ENCODE measurements at regions not wholly inside any gene's neighbourhood (a gene's known extent, or its start where the extent isn't known, plus 50 kb on each side); places are given as distances from the start of the nearest gene placed in this dataset.
"Not testable (repeated sequence)": the region's sequence is repeated elsewhere in the genome, so short reads cannot be mapped to it uniquely, and the experiment has no call there.

DNA sequence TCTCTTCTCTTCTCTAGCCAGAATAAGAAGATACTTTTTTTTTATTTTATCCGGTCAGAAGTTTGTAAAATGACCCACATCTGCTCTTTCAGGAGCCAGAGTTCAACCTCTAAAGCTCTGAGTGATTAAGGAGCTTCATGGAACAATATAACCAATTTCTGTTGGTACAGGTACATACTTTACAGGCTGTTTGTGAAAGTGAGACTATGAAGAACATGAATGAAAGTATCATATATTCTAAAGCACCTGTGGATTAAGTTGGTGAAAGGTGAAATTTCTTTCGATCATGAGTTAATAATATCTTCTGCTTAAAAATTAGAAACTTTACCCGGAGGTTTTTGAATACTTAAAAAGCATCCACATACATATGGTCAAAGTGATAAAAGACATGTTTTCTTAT, 65.2 kb downstream of the DMRT2 start:
- no peak for DNase-seq (ENCODE audit: low read depth)

DNA sequence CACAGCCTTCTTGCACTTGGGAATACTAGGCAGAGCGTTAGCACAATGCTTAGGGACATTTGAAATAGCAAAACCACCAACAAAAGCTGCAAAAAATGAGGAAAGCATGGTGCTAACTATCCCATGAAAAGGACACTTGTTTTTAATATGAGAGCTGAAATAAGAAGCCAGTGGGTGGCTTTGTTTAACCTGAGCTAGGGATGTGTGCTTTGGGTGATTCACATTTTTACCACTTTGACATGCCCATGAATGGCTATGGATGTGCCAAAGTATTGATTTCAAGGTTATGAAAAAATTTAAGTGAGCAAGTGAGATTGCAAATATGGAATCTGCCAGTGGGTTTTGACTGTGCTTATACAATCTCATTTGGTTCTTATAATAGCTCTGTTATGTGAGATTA, 67.3 kb downstream of the DMRT2 start:
- DNase-seq (ENCODE audit: low read depth): no peak

DNA sequence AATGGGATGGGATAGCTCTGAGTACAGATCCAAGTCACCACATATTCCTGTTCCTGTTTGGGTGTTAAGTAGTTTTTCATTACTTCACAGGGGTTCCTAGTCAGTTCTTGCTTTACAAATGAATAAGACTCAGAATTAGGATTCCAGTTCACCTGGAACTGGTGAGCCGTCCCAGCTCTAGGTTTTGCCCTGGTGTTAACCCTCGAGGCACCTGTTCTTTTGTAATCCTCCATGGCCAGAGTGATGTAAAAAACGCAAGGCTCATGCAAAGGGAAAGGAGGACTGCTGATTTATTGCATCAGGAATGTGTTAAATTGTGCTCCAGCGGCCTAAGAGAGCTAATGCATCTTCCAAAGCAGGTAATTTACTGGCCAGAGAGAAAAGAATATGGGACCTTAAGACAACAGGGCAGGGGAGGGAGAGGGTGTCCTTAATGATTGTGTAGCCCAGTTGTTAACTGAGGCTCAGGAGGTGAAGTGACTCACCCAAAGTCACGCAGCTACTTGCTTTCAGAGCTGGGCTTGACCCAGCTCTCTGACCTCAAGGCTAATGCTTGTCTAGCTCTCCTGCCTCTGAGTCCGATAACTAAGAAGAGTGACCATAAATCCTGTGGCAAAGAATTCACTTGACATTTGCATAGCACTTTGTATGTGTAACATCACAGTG, 70.5 kb downstream of the DMRT2 start:
- no peak for DNase-seq (ENCODE audit: low read depth)

DNA sequence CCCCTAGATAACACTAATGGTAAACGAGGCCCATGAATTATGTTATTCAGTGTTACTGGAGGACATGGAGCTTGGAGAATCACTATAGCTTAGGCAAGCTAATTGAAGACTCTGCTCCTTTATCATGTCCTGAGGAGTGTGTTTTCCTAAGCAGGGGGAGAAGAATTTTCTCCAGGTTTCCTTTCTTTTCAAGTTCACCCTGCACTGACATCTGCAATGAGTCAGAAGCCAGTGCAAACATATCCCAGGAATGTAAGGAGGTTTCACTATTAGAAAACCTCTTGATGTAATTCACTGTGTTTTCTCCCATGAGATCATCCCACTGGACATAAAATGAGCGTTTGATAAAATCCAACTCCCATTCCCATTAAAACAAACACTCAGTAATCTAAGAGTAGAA, 75.6 kb downstream of the DMRT2 start:
- DNase-seq (ENCODE audit: low read depth): no peak

DNA sequence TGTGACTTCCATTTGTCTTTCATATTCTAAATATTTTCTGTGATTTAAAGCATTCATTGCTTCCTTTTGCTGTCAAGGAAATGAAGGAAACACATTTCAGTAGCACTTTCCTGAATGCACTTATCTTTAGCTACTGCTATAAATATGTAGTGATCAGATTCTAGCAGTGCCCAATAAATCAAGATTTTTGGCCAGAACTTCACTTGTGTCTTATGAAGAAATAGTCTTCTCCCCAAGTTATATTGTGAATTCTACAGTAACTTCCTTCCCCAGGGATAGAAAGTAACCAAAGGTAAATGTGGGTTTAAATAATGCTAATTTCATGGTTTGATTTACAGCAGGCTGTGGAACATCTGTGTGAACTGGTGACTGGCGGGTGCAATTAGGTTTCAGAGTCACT, 77.9 kb downstream of the DMRT2 start:
- DNase-seq (ENCODE audit: low read depth): no peak

DNA sequence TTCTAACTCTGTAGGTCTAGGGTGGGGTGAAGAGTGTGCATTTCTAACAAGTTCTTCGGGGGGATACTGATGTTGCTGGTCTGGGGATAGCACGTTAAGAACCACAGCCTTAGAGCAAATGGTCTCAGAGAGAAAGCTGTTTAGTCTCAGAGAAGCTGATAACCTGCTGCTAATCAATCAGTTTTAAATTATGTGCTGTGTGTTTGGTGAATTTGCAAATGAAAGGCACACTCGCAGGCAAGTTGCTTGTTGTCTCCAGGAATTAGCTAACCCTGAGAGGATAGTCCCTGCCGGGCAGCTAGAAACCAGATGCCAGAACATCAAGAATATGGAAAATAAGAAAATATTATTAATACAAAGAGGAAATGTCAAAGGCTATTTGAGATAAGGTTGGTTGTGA, 79.2 kb downstream of the DMRT2 start:
- no peak for DNase-seq (ENCODE audit: low read depth)

DNA sequence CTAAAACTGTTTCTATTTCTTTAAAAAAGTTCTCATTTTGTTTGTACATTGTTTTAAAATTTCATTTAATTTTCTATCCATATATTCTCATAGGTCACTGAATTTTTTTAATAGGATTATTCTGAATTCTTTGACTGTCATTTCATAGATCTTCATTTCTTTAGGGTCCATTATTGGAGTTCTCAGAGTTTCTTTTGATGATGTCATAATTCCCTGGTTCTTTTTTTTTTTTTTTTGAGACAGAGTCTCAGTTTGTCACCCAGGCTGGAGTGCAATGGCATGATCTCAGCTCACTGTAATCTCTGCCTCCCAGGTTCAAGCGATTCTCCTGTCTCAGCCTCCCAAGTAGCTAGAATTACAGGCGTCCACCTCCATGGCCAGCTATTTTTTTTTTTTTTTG, 89.9 kb downstream of the DMRT2 start:
- no peak for DNase-seq (ENCODE audit: low read depth)

DNA sequence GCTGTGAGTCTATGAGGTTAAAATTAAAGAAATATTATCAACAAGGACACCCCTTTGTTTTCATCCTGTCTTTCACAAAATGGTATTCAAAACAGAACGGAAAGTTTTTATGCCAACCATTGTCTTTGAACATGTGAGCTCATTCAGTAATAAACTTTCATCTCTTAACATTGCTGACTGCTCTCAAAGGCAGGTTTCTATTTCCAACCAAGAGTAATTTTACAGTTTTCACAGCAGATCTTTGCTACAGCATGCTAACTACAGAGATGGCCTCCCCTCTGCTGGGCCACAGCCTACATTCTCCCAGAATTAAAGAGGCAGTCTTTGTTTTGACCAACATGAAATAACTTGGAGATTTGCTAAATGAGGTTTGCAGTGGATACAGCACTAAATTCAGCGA, 101.5 kb downstream of the DMRT2 start:
- DNase-seq (ENCODE audit: low read depth): no peak

DNA sequence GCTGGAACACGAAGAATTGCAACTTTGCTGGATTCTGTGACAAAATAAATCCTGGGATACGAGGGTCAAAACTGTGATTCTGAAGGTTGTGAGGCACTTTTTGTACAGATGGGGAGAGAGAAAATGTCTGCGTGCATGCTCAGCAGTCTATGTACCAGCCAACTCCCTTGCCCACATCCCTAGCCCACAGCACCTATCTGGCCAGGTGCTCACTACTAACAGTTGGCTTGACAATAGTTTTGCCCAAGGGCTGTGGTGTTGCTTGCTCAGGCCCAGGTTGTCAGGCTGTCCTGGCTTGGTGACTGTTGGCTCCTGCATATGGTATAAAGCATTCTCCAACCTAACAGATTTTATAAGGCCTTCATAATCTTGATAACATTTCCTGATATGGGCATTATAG, 102.0 kb downstream of the DMRT2 start:
- DNase-seq (ENCODE audit: low read depth): no peak

DNA sequence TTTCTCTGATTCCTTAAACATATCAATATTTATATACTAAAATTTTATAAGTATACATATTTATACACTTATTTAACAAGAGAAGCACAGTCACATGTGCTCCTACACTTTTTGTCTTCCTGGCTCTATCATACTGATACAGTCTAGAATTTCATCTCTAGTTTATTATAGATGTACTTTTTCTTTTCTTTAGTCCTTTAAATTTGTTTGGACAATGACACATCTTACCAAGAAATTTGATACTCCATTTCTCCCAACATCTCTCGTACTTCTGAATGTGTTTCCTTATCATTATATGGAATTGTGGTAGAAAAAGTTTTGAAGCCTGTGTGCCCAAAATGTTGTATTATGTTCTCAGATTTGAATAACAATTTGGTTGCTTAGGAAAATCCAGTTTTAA, 104.6 kb downstream of the DMRT2 start:
- no peak for DNase-seq (ENCODE audit: low read depth)

DNA sequence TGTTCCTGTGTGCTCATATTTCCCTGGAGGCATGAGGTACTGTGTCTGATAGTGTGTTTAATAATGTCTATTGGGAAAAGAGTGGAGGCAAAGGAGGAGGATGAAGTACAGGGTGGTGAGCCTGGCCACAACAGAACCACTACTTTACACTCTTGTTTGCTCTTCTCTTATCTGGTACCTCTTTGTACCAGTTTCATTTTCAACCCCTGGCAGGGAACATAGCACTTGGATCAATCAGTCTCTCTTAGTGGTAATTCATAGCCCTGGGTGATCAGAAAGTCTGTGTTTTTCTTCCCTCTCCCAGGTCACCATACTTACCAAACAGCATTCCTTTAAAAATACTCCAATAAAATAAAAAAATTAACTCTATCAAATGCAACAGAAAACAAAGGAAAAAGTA, 105.4 kb downstream of the DMRT2 start:
- DNase-seq (ENCODE audit: low read depth): no peak

DNA sequence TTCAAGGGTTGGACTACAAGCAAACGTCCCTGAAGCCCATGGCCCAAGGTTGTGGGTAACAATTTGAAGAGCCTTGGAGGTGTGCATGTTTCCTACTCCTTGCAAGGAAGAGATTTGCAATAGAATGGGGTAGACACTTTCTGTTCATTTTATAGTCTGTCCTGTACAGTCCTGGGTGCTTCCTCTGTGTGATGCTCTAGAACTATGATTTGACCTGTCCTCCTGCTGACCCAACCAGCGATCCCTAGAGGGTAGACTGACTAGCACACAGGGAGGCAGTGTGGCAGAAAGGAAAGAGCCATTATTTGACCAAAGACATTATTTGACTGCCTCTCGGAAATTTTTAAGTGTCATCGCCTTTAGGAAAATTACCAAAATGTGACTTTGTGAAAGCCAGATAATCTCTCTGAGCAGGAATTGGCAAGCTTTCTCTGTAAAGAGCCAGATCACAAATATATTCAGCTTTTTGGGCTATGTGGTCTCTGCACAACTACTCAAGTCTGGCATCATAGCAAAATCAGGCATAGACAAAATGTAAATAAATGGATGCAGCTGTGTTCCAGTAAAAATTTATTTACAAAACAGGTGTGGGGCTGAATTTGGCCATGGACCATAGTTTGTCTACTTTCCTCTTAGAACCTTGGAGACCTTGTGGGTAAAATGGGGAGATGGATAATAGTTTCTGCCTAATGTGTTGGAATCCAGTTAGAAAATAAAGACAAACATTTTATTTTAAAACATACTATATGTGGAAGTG, 106.8 kb downstream of the DMRT2 start:
- DNase-seq (ENCODE audit: low read depth): no peak

DNA sequence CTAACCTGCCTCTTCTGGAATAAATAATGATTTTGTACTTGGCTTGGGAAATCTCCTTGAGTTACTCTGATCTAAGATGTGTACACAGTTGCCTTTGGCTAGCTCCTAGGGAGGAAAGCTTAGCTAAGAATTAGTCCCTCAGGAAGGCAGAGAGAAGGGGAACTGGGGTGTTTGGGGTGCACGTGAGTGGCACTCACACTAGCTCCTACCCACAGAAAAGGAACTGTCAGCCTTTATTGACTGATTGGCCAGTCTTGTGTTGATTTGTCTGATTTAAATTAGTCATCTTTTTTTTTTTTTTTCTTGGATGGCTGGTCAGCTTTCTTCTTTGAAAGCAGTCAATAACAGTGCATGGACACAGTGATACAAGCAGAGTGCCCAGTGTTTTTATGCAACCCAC, 107.7 kb downstream of the DMRT2 start:
- DNase-seq (ENCODE audit: low read depth): no peak

DNA sequence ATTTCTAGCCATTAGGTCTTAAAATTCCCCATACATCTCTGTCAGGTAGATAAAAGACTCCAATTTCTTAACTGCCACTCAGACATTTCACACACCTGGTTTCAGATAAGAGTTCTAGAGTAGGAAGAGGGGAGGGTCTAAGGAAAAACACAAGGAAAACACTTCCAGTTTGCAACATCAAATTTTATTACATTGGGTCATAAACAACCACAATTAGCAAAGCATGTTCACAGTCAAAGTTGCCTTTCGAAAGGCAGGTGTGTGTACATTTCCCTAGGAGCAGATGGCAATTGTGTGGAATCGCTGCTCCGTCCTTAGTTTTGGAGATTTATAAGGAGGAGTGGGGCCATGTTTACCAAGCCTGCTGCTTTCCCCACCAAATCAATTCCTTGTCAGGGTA, 120.8 kb downstream of the DMRT2 start:
- no peak for DNase-seq (ENCODE audit: low read depth)

DNA sequence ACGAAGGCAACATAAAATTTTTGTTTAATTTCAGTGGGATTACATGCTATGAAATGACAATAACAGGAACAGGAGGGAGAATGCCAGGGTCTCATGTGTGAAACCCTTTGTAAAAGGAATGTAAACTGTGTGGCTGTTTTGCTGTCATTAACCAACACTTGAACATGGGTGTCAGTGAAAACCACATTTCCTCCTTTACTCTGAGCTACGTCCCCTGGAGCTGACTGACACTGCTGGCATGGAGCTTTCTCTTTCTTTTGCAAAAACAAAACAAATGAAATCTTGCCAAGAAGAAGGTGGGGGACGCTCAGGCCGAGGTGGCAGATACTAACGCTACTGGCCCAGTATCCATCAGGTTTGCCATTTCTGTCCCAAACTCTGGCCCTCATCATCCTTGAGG, 121.4 kb downstream of the DMRT2 start:
- no peak for DNase-seq (ENCODE audit: low read depth)

DNA sequence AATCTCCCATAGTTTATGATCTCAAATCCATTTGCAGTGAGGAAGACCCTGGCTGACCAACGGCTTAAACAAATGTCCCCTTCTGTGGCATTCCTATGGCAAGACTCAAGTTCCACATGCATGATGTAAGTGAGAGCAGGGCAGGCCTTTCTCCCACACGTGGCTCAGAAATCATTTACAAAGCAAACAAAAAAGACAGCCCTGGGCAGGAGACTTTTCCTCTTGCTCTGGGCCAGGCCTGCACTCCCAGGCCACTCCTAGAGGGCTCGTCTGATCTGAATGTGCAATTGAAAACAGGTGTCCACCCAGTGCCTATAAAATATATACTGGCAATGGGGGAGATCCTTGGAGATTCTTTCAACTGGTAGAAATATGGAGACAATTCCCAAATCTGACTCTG, 123.1 kb downstream of the DMRT2 start:
- DNase-seq (ENCODE audit: low read depth): no peak

DNA sequence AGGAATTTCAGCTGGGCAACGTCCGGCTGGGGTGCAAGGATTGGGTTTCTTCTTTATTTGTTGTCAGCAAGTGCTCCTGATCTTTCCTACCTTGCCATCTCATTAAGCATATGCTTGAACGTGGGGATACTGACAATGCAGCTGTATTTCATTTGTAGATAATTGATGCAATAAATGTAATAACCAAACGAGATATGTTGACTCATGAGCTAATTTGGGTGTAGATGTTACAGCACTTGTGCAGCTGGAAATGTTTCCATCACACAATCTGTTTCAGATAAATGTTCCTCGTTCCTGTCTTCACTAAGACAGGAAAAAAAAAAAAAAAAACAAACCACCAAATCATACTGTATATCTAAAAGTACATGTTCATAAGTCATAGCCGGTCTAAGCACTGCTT, 123.8 kb downstream of the DMRT2 start:
- DNase-seq (ENCODE audit: low read depth): no peak

DNA sequence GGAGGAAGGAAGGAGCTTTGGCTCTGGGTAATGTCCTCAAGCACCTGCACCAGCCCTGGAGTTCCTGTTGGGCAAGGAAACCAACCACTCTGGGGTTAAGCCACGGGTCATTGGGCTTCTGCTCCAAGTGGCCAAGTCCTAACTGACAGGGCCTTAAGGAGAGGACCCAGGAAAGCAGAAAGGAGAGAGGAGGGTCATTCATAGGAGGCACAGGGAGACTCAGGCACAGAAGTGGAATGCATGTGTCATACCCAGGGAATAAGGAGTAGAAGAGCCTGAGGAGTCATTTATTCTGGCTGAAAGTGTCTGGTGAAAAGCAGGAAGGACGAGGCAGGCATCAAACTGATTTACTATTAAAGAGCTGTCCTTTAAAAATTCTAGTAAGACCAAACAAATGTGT, 129.2 kb downstream of the DMRT2 start:
- DNase-seq (ENCODE audit: low read depth): no peak

DNA sequence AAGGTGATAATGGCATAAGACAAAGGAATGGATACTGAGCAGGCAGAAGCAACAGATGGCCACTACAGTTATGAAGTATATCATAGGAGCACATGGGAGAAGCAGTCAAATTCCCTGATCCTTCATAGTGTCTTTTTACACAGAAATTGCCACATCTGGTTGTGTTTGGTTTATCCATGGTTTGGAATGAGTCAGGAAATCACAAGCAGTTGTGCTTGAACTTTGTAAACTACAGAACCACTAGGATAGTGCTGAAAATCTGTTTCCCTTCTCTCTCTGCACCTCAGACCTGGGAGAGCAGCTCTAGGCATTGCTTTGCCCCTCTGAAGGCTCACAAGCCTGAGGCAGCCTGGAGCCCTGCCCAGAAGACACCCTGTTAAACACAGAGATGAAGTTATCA, 134.0 kb downstream of the DMRT2 start:
- no peak for DNase-seq (ENCODE audit: low read depth)

DNA sequence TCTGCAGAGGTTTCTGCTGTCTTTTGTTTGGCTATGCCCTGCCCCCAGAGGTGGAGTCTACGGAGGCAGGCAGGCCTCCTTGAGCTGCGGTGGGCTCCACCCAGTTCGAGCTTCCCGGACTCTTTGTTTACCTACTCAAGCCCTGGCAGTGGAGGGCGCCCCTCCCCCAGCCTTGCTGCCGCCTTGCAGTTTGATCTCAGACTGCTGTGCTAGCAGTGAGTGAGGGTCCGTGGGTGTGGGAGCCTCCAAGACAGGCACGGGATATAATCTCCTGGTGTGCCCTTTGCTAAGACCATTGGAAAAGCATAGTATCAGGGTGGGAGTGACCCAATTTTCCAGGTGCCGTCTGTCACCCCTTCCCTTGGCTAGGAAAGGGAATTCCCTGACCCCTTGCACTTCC, 137.0 kb downstream of the DMRT2 start:
- DNase-seq (ENCODE audit: low read depth): not testable (repeated sequence)

DNA sequence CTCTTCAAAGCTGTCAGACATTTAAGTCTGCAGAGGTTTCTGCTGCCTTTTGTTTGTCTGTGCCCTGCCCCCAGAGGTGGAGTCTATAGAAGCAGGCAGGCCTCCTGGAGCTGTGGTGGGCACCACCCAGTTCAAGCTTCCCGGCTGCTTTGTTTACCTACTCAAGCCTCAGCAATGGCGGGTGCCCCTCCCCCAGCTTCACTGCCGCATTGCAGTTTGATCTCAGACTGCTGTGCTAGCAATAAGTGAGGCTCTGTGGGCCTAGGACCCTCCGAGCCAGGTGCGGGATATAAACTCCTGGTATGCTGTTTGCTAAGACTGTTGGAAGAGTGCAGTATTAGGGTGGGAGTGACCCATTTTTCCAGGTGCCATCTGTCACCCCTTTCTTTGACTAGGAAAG, 145.5 kb downstream of the DMRT2 start:
- DNase-seq (ENCODE audit: low read depth): not testable (repeated sequence)

DNA sequence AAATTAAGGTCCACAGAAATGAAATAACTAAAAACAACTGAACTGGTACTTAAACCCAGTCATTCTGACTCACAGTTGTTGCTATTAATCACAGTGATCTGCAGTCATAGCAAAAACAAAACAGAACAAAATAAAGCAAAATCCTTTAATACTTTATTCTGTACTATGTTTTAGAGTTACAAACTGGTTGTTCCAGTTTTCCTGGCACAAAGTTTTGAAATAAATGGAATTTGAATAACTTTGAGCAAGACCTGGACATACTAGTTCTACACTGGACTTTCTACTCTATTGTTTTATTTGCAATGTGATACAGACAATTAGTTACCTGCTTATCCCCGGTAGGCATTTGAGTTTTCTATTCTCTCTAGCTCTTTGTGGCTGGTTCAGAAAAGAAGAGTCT, 147.9 kb downstream of the DMRT2 start:
- DNase-seq (ENCODE audit: low read depth): no peak

DNA sequence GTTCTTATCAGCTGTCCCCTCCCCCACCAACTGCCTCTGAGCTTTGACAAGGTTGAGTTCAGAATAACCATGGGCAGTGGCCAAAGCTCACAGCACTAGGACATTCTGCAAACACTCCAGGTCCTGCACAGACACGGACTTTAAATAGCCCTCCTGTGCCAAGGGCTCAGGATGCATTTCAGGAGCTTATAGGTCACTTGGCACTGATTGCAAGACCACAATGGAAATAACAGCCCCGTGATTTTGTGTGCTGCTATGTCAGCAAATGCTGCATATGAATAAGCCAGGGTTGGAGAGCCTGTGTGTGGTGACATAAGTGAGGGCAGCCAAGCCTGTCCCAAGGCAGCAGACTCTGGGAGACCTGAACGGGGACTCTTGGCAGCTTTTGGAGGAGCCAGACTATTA, 150.7 kb downstream of the DMRT2 start:
- DNase-seq (ENCODE audit: low read depth): no peak

DNA sequence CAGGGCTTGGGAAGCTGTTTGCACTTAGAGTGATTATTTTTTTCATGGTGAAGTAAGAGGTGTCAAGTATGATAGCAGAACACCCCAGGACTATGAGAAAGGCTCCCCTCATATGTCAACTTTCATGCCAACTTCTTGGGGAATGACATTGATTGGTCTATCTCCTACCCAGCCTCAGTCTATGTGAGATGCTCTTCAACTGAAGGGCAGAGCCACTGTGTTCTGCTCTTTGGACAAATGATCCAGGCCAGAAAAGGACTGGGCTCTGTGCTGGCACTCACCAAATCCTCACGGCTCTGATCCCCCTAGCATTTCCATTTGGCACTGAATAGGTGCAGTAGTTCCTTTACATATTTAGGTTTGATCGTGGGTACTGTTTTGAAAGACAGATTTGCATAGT, 151.1 kb downstream of the DMRT2 start:
- DNase-seq (ENCODE audit: low read depth): no peak

Data from CMK (cell line).